ENCODE measurements at regions not wholly inside any gene's neighbourhood (a gene's known extent, or its start where the extent isn't known, plus 50 kb on each side); places are given as distances from the start of the nearest gene placed in this dataset.

GRCh38 chr15:91496754-91497691 is 356.5 kb upstream of the SLCO3A1 start:
- DNase-seq (ENCODE audit: low read depth, low spot score) = no peak
- in situ Hi-C loops (cut with HindIII; ENCODE audit: low pct_unique_long_range_greater_than_20kb, low sequenced_read_pairs) = no loop called here

- no peak for DNase-seq (ENCODE audit: low read depth, low spot score)
- in situ Hi-C loops (cut with HindIII; ENCODE audit: low pct_unique_long_range_greater_than_20kb, low sequenced_read_pairs) = no loop called here
Measured at GRCh38 chr15:91498046-91498748, 355.3 kb upstream of the SLCO3A1 start.

- in situ Hi-C loops (cut with HindIII; ENCODE audit: low pct_unique_long_range_greater_than_20kb, low sequenced_read_pairs) = no loop called here
- no peak for DNase-seq (ENCODE audit: low read depth, low spot score)
Measured at GRCh38 chr15:91498749-91499062, 354.8 kb upstream of the SLCO3A1 start.

GRCh38 chr15:91499774-91500383 is 353.6 kb upstream of the SLCO3A1 start:
- in situ Hi-C loops (cut with HindIII; ENCODE audit: low pct_unique_long_range_greater_than_20kb, low sequenced_read_pairs) = no loop called here

GRCh38 chr15:91508633-91509032 is 344.9 kb upstream of the SLCO3A1 start:
- in situ Hi-C loops (cut with HindIII; ENCODE audit: low pct_unique_long_range_greater_than_20kb, low sequenced_read_pairs) = no loop called here
- DNase-seq (ENCODE audit: low read depth, low spot score) = no peak

More at GRCh38 chr15:91499774-91500383, 353.6 kb upstream of the SLCO3A1 start:
- DNase-seq (ENCODE audit: low read depth, low spot score) = peak; percentile 55

- no peak for DNase-seq (ENCODE audit: low read depth, low spot score)
- in situ Hi-C loops (cut with HindIII; ENCODE audit: low pct_unique_long_range_greater_than_20kb, low sequenced_read_pairs) = no loop called here
Measured at GRCh38 chr15:91514147-91514546, 339.4 kb upstream of the SLCO3A1 start.

GRCh38 chr15:91515188-91515754 is 338.2 kb upstream of the SLCO3A1 start:
- DNase-seq (ENCODE audit: low read depth, low spot score) = no peak
- in situ Hi-C loops (cut with HindIII; ENCODE audit: low pct_unique_long_range_greater_than_20kb, low sequenced_read_pairs) = no loop called here

- in situ Hi-C loops (cut with HindIII; ENCODE audit: low pct_unique_long_range_greater_than_20kb, low sequenced_read_pairs) = no loop called here
- no peak for DNase-seq (ENCODE audit: low read depth, low spot score)
Measured at GRCh38 chr15:91516866-91517265, 336.6 kb upstream of the SLCO3A1 start.

- in situ Hi-C loops (cut with HindIII; ENCODE audit: low pct_unique_long_range_greater_than_20kb, low sequenced_read_pairs) = no loop called here
- no peak for DNase-seq (ENCODE audit: low read depth, low spot score)
Measured at GRCh38 chr15:91517491-91518200, 335.9 kb upstream of the SLCO3A1 start.

GRCh38 chr15:91520850-91521249 is 332.7 kb upstream of the SLCO3A1 start:
- no peak for DNase-seq (ENCODE audit: low read depth, low spot score)
- in situ Hi-C loops (cut with HindIII; ENCODE audit: low pct_unique_long_range_greater_than_20kb, low sequenced_read_pairs) = no loop called here

- DNase-seq (ENCODE audit: low read depth, low spot score) = no peak
- in situ Hi-C loops (cut with HindIII; ENCODE audit: low pct_unique_long_range_greater_than_20kb, low sequenced_read_pairs) = no loop called here
Measured at GRCh38 chr15:91521548-91521947, 332.0 kb upstream of the SLCO3A1 start.

GRCh38 chr15:91521996-91522395 is 331.5 kb upstream of the SLCO3A1 start:
- no peak for DNase-seq (ENCODE audit: low read depth, low spot score)
- in situ Hi-C loops (cut with HindIII; ENCODE audit: low pct_unique_long_range_greater_than_20kb, low sequenced_read_pairs) = no loop called here

GRCh38 chr15:91522605-91523332 is 330.7 kb upstream of the SLCO3A1 start:
- peak; percentile 89 for DNase-seq (ENCODE audit: low read depth, low spot score)
- in situ Hi-C loops (cut with HindIII; ENCODE audit: low pct_unique_long_range_greater_than_20kb, low sequenced_read_pairs) = no loop called here

- in situ Hi-C loops (cut with HindIII; ENCODE audit: low pct_unique_long_range_greater_than_20kb, low sequenced_read_pairs) = no loop called here
- no peak for DNase-seq (ENCODE audit: low read depth, low spot score)
Measured at GRCh38 chr15:91523596-91523995, 329.9 kb upstream of the SLCO3A1 start.

- in situ Hi-C loops (cut with HindIII; ENCODE audit: low pct_unique_long_range_greater_than_20kb, low sequenced_read_pairs) = no loop called here
- no peak for DNase-seq (ENCODE audit: low read depth, low spot score)
Measured at GRCh38 chr15:91524534-91524933, 329.0 kb upstream of the SLCO3A1 start.

- in situ Hi-C loops (cut with HindIII; ENCODE audit: low pct_unique_long_range_greater_than_20kb, low sequenced_read_pairs) = no loop called here
- no peak for DNase-seq (ENCODE audit: low read depth, low spot score)
Measured at GRCh38 chr15:91525751-91526150, 327.8 kb upstream of the SLCO3A1 start.

GRCh38 chr15:91526424-91526823 is 327.1 kb upstream of the SLCO3A1 start:
- DNase-seq (ENCODE audit: low read depth, low spot score) = no peak
- in situ Hi-C loops (cut with HindIII; ENCODE audit: low pct_unique_long_range_greater_than_20kb, low sequenced_read_pairs) = no loop called here
